HepG2 (cell line): ENCODE measurements at regions not wholly inside any gene's neighbourhood (a gene's known extent, or its start where the extent isn't known, plus 50 kb on each side); places are given as distances from the start of the nearest gene placed in this dataset.

Source experiments
- ATAC-seq: fragments of 200-7000 bp; cut with Tn5 transposase; 3 replicates; pipeline ENCODE4 v1.9.1; 2020; ENCODE audit warnings: mild to moderate bottlenecking, moderate library complexity
- BruUV-seq: library from RNA; stranded (reverse); fragments of 400-500 nt; replicated peaks from 2 replicates; lab custom pipeline; 2021; lab: Mats Ljungman, UMichigan
- CTCF ChIA-PET: fragments of 300-600 bp; formaldehyde crosslinking; extraction: SDS; loops from one replicate; lab custom pipeline; 2021; ENCODE audit warnings: low total read pairs, inconsistent platforms, low intra/inter-chr PET ratio; lab: Yijun Ruan, JAX
- POLR2A ChIA-PET: fragments of 350-600 bp; sonication (Branson Sonifier 250); formaldehyde crosslinking; loops from one replicate; lab custom pipeline; 2020; ENCODE audit warnings: antibody characterized with exemption, inconsistent platforms; lab: Yijun Ruan, JAX
- DNase-seq: peaks from one replicate; pipeline ENCODE4 v3.0.0-alpha.2; 2015; ENCODE audit warnings: low spot score
- FAIRE-seq: peaks from 3 replicates; lab custom pipeline; 2011; peaks lifted over from hg19 to GRCh38; lab: Jason Lieb, UNC
- H2AFZ ChIP-seq: one replicate; pipeline ENCODE4 v1.6.1; 2011; ENCODE audit warnings: low read length, inconsistent platforms
- H3K27ac ChIP-seq: fragments of 300-600 bp; 3 replicates; pipeline ENCODE4 v1.8.0; 2011; ENCODE audit warnings: mixed run types, mild to moderate bottlenecking, mixed read lengths, low read length, inconsistent platforms; ENCODE audit not compliant: insufficient read depth; ENCODE audit errors: extremely low read length
- H3K27me3 ChIP-seq, 2 experiments: fragments of 200-600 bp in 1 of 2; 2 replicates in 1 of 2; 3 replicates in 1 of 2; pipeline versions ENCODE4 v1.6.0 to v1.8.0; 2011; ENCODE audit warnings: low read length in 2 of 2, mild to moderate bottlenecking in 2 of 2, moderate library complexity in 2 of 2, inconsistent platforms in 1 of 2; ENCODE audit not compliant: insufficient read depth in 2 of 2, control insufficient read depth in 1 of 2
- H3K36me3 ChIP-seq, 2 experiments: fragments of 200-600 bp in 1 of 2; replicated peaks in 1 of 2; 2 replicates in 1 of 2; 3 replicates in 1 of 2; pipeline versions ENCODE4 v1.5.1 to v1.8.0; 2011; ENCODE audit warnings: low read length in 2 of 2, inconsistent platforms in 1 of 2; ENCODE audit not compliant: insufficient read depth in 2 of 2, control insufficient read depth in 1 of 2
- H3K4me1 ChIP-seq: 2 replicates; pipeline ENCODE4 v1.5.1; 2012; ENCODE audit warnings: low read length, inconsistent platforms; ENCODE audit not compliant: insufficient read depth
- H3K4me2 ChIP-seq: 2 replicates; pipeline ENCODE4 v1.6.0; 2011; ENCODE audit warnings: low read depth, low read length, inconsistent platforms
- H3K4me3 ChIP-seq, 3 experiments: fragments of 200-600 bp in 1 of 3; sonication (generic), shearing (Covaris generic) in 1 of 3; replicated peaks in 1 of 3; 2 replicates each; pipeline ENCODE4 v1.5.1; 2011 to 2016; ENCODE audit warnings: low read length in 3 of 3, inconsistent platforms in 2 of 3, low read depth in 2 of 3, mild to moderate bottlenecking in 2 of 3, control low read depth in 1 of 3, mixed read lengths in 1 of 3; ENCODE audit not compliant: insufficient read depth in 1 of 3
- H3K79me2 ChIP-seq: one replicate; pipeline ENCODE4 v1.6.1; 2011; ENCODE audit warnings: low read length, inconsistent platforms; ENCODE audit not compliant: insufficient read depth
- H3K9ac ChIP-seq: 2 replicates; pipeline ENCODE4 v1.6.0; 2011; ENCODE audit warnings: mild to moderate bottlenecking, low read depth, low read length, inconsistent platforms; ENCODE audit not compliant: insufficient read depth
- H3K9me3 ChIP-seq: 2 replicates; pipeline ENCODE4 v1.5.1; 2012; ENCODE audit warnings: mild to moderate bottlenecking, low read length
- H4K20me1 ChIP-seq: 2 replicates; pipeline ENCODE4 v1.6.0; 2011; ENCODE audit warnings: inconsistent platforms, mild to moderate bottlenecking, low read length, moderate library complexity; ENCODE audit not compliant: insufficient read depth
- ARHGAP35 ChIP-seq: sonication (generic); formaldehyde crosslinking; IDR thresholded peaks from 2 replicates; pipeline ENCODE4 v1.9.0; 2022; ENCODE audit warnings: mild to moderate bottlenecking, inconsistent platforms, moderate library complexity, missing genetic modification reagents, borderline replicate concordance
- BHLHE40 ChIP-seq: IDR thresholded peaks from 2 replicates; pipeline ENCODE4 v1.6.1; 2011; ENCODE audit warnings: low read length, improper control_type of control experiment
- ELK4 ChIP-seq: sonication (generic); formaldehyde crosslinking; IDR thresholded peaks from 2 replicates; pipeline ENCODE4 v1.9.0; 2021; ENCODE audit warnings: missing genetic modification reagents, borderline replicate concordance
- SALL1 ChIP-seq: sonication (generic); formaldehyde crosslinking; IDR thresholded peaks from 2 replicates; pipeline ENCODE4 v1.8.0; 2022; ENCODE audit warnings: mild to moderate bottlenecking, missing genetic modification reagents
- SALL2 ChIP-seq: sonication (generic); formaldehyde crosslinking; IDR thresholded peaks from 2 replicates; pipeline ENCODE4 v1.8.1; 2023; ENCODE audit warnings: mild to moderate bottlenecking, missing genetic modification reagents, inconsistent platforms
- ZFX ChIP-seq: sonication (generic); formaldehyde crosslinking; IDR thresholded peaks from 2 replicates; pipeline ENCODE4 v1.4.0; 2020; ENCODE audit warnings: mild to moderate bottlenecking, low read depth, missing genetic modification reagents, moderate library complexity
- WGBS: methylation state at CpG from one replicate; pipeline ENCODE4 v1.1.6; 2017; ENCODE audit warnings: low lambda C conversion rate; 5-methylcytosine and 5-hydroxymethylcytosine counted together
- in situ Hi-C: cut with HindIII; loops from 2 replicates; pipeline ENCODE4 v1.10.0; 2017; ENCODE audit warnings: low pct_unique_long_range_greater_than_20kb; ENCODE audit not compliant: extremely low pct_ligation_motif_present
- intact Hi-C: fragments of 100-400 bp; cut with micrococcal nuclease; formaldehyde crosslinking; loops from one replicate; pipeline ENCODE4 v1.10.0; 2022; ENCODE audit not compliant: unreplicated experiment

GRCh38 chr21:26394341-26394740 lies 178.7 kb downstream of the CYYR1 start (continued):
- TF ChIP-seq ELK4 (CRISPR knock-in tag) (no peak), ARHGAP35 (CRISPR knock-in tag) (no peak), SALL1 (CRISPR knock-in tag) (no peak), BHLHE40 (no peak)

- H2AFZ ChIP-seq, result no peak overlapping the region
- H3K9ac ChIP-seq, result no peak overlapping the region
- TF ChIP-seq SALL2 (CRISPR knock-in tag) (no peak), ZFX (CRISPR knock-in tag) (no peak)
- TF ChIP-seq, all 625 proteins: peak for 0
- peaks cover 76% of the 10 kb centered on the region for H3K9me3 ChIP-seq
- ChIA-PET CTCF (no interaction called here), POLR2A (no interaction called here)
- FAIRE-seq (no peak), DNase-seq (no peak), ATAC-seq (no peak)
- H3K27ac ChIP-seq, result no peak overlapping the region
- no peak overlapping the region for H3K4me3 ChIP-seq
- intact Hi-C loops (no loop called here), in situ Hi-C loops (no loop called here)
- H3K27me3 ChIP-seq, result no peaks in the 10 kb centered on the region
- WGBS, result 0% methylated on average over 2 of the region's 2 CpGs
- H4K20me1 ChIP-seq, result no peaks in the 10 kb centered on the region
- H3K79me2 ChIP-seq, result no peaks in the 10 kb centered on the region
- no TSS peak for BruUV-seq
- H3K36me3 ChIP-seq, result no peaks in the 10 kb centered on the region
- H3K4me1 ChIP-seq, result no peaks in the 10 kb centered on the region
- no peak overlapping the region for H3K4me2 ChIP-seq
Observed at GRCh38 chr21:26391166-26391565, 181.9 kb downstream of the CYYR1 start.
